Stimulated activated CD4-positive, alpha-beta T cell treated with anti-CD3 and anti-CD28 coated beads, Interleukin-1b, Interleukin-23, amount 100 ng/mL, for 4 hours (primary cell): ENCODE measurements at regions not wholly inside any gene's neighbourhood (a gene's known extent, or its start where the extent isn't known, plus 50 kb on each side); places are given as distances from the start of the nearest gene placed in this dataset.

ENCODE experiments used
- DNase-seq, 2 donors: peaks; one replicate each; pipeline ENCODE4 v3.0.0-alpha.2; 2020; ENCODE audit warnings: low read depth in 2 of 2

- DNase-seq: no peak
Measured at GRCh38 chr13:33624740-33625139, 193.2 kb upstream of the RFC3 start.

DNA sequence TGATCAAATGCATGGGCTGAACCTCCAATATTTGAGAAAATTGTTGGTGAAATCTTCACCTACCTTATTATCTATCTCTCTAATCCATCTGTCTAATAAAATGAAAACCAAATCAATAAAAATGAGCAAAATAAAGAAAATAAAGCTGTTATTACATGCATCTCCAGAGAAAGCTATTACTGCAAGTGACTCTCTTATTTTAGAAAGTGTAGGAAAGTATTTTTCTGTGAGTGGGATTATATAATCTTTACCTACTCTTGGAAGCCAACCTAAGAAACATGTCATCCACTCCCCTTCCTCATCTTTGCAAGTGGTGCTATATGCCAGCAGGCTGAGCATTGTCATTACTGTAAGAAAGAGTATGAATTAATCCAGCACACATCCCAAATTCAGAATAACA is 191.5 kb upstream of the RFC3 start:
- DNase-seq: no peak

- DNase-seq: no peak
Measured at GRCh38 chr13:33628662-33629061, 189.3 kb upstream of the RFC3 start.

GRCh38 chr13:33629605-33630360 is 188.2 kb upstream of the RFC3 start:
- no peak for DNase-seq

- DNase-seq: no peak
Measured at GRCh38 chr13:33633701-33634545, 184.0 kb upstream of the RFC3 start.

DNA sequence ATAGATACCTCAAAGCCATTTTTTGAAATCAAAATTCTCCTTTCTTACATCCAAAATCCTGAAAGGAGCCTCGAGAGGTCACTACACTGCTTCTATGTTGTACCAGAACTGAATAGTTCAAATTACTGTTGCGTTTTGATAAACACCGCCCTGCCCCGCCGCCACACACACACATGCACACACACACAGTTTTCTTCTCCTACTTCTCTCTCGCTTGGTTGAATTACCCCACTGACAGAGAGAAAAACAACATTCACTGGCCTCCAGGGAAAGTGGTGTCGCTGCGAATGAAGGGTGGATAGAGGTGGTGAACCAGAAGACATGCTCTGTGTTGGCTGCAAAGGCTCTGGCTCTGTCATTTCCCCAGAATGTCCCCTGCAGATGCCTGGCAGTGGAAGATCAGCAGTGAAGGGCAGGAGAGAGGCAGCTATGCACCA is 183.4 kb upstream of the RFC3 start:
- no peak for DNase-seq

GRCh38 chr13:33636243-33636642 is 181.7 kb upstream of the RFC3 start:
- DNase-seq: no peak

DNA sequence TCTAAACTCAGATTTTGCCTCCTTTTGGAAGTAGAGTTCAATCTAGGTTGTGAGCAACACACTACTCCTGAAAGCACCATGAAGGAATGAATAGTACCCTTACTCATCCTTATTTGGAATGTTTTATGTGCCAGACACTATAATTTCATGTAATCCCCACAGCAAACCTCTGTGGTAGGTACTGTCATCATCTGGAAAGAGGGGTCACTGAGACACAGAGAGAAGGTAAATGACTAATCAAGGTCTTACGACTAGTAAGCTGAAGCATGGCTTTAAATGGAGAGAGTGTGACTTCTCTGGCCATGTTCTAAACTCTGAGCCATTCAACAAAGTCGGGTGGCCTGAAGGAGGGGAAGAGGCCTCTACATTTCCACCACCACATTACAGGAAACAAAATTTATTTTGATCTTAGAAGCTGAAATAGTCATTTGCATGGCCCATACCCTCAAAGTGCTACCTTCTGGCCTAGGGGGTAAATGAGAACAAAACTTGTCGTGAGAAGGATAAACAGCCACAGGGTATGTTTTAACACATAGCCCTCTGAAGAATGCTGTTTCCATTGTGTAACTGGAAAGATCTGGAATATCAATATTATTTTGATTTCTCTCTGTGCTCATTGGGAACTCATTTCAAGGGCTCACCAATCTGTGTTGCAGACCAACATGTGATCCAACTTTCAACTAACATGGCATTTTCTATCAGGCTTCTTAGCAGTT is 180.8 kb upstream of the RFC3 start:
- DNase-seq: no peak

GRCh38 chr13:33637978-33638743 is 179.8 kb upstream of the RFC3 start:
- no peak for DNase-seq

- DNase-seq: no peak
Measured at GRCh38 chr13:33639158-33639557, 178.8 kb upstream of the RFC3 start.

GRCh38 chr13:33639626-33640080 is 178.3 kb upstream of the RFC3 start:
- DNase-seq: peak in 1 of 2 donors; percentile 3

DNA sequence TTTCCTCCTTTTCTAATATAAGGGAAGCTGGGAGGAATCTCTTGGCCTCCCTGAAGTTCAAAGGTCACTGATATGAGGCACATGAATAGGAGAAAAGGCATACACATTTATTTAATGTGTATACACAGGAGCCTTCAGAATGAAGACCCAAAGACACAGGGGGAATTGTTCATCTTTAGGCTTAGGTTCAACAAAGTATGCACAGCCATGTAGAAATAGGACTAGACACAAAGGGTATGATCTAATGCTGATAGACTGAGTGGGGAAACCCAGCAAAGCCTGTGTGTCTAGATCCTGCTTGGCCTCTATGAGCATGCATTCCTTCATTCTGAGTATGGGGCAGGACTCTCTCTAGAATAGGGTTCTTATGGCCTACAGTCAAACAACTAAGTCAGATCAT is 177.1 kb upstream of the RFC3 start:
- no peak for DNase-seq

- no peak for DNase-seq
Measured at GRCh38 chr13:33642374-33643065, 175.4 kb upstream of the RFC3 start.

- no peak for DNase-seq
Measured at GRCh38 chr13:33644581-33645543, 173.1 kb upstream of the RFC3 start.

GRCh38 chr13:33645591-33646554 is 172.1 kb upstream of the RFC3 start:
- no peak for DNase-seq

- no peak for DNase-seq
Measured at GRCh38 chr13:33649212-33649878, 168.6 kb upstream of the RFC3 start.

GRCh38 chr13:33651766-33652165 is 166.2 kb upstream of the RFC3 start:
- DNase-seq: no peak

GRCh38 chr13:33657274-33657673 is 160.7 kb upstream of the RFC3 start:
- DNase-seq: no peak
